ENCODE measurements at regions not wholly inside any gene's neighbourhood (a gene's known extent, or its start where the extent isn't known, plus 50 kb on each side); places are given as distances from the start of the nearest gene placed in this dataset.

GRCh38 chr9:89993678-89994630 is 389.1 kb downstream of the GADD45G start:
- DNase-seq: no peak

GRCh38 chr9:89994988-89995613 is 390.3 kb downstream of the GADD45G start:
- DNase-seq: no peak

- DNase-seq: no peak
Observed at GRCh38 chr9:89996116-89996515, 391.3 kb downstream of the GADD45G start.

GRCh38 chr9:89996773-89997172 is 392.0 kb downstream of the GADD45G start:
- no peak for DNase-seq

- no peak for DNase-seq
Observed at GRCh38 chr9:89998633-89999032, 393.8 kb downstream of the GADD45G start.

GRCh38 chr9:89999176-89999533 is 394.3 kb downstream of the GADD45G start:
- peak; percentile 36 to 42 for DNase-seq

- peak; percentile 71 to 73 for DNase-seq
Observed at GRCh38 chr9:89999534-90000370, 394.9 kb downstream of the GADD45G start.

- no peak for DNase-seq
Observed at GRCh38 chr9:90000925-90001324, 396.1 kb downstream of the GADD45G start.

GRCh38 chr9:90001747-90002146 is 396.9 kb downstream of the GADD45G start:
- DNase-seq: no peak

GRCh38 chr9:90002397-90003271 is 397.8 kb downstream of the GADD45G start:
- no peak for DNase-seq

GRCh38 chr9:90005388-90005787 is 400.6 kb downstream of the GADD45G start:
- no peak for DNase-seq

GRCh38 chr9:90007516-90008440 is 403.0 kb downstream of the GADD45G start:
- DNase-seq: no peak

- no peak for DNase-seq
Observed at GRCh38 chr9:90009447-90009846, 404.6 kb downstream of the GADD45G start.

- no peak for DNase-seq
Observed at GRCh38 chr9:90010793-90011192, 406.0 kb downstream of the GADD45G start.

GRCh38 chr9:90012949-90013348 is 408.1 kb downstream of the GADD45G start:
- DNase-seq: no peak

- DNase-seq: no peak
Observed at GRCh38 chr9:90013778-90014177, 409.0 kb downstream of the GADD45G start.

- DNase-seq: no peak
Observed at GRCh38 chr9:90014421-90014820, 409.6 kb downstream of the GADD45G start.

- DNase-seq: no peak
Observed at GRCh38 chr9:90016272-90016671, 411.5 kb downstream of the GADD45G start.

- no peak for DNase-seq
Observed at GRCh38 chr9:90017679-90018078, 412.9 kb downstream of the GADD45G start.

GRCh38 chr9:90018688-90019087 is 413.9 kb downstream of the GADD45G start:
- DNase-seq: no peak
